ENCODE measurements at regions not wholly inside any gene's neighbourhood (a gene's known extent, or its start where the extent isn't known, plus 50 kb on each side); places are given as distances from the start of the nearest gene placed in this dataset.

DNA sequence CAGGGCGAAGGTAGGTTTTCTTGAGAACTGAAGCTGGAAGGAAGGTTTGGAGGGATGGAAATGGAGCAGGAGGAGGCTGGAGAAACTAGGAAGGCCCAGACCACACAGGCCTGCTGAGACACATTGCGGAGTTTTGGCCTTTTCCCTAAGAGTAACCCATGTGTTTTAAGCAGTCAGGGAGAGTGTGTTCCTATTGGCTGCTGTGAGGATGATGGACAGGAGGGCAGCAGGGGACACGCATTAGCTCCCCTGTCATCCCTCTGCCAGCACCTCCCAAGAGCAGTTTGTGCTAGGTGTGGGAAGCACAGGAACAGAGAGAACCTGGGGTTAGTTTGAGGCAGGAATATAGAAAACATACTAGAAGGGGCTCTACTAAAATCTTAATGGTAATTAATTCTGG, 842.1 kb downstream of the TBC1D22A start:
- H4K8ac ChIP-seq (ENCODE audit: low read depth, low read length): no peak overlapping the region
- H2BK12ac ChIP-seq (ENCODE audit: low read length): no peak overlapping the region
- H3K4me2 ChIP-seq (ENCODE audit: insufficient read depth, low read length, poor library complexity, severe bottlenecking): no peak overlapping the region
- no peak overlapping the region for H3K9ac ChIP-seq (ENCODE audit: low read depth, low read length, poor library complexity)
- no peaks in the 10 kb centered on the region for H3K27me3 ChIP-seq (ENCODE audit: control insufficient read depth in 3 of 3, insufficient read depth in 3 of 3, low read depth in 1 of 3, low read length in 3 of 3)
- no peak overlapping the region for H3K4me3 ChIP-seq (ENCODE audit: low read length in 2 of 2)
- no CpG with 5 or more reads among the region's 3 CpGs for WGBS, 2 donors (ENCODE audit: extremely low coverage in 2 of 2, insufficient read length in 2 of 2, insufficient replicate concordance in 1 of 2)
- no peak overlapping the region for H3K18ac ChIP-seq (ENCODE audit: low read length)
- H3K9me3 ChIP-seq (replicated peaks in 1 of 2; ENCODE audit: control insufficient read depth in 2 of 2, insufficient read depth in 1 of 2, low read depth in 1 of 2, low read length in 2 of 2): peaks cover 0 to 6% of the 10 kb centered on the region in 2 donors
- no peak overlapping the region for H3K27ac ChIP-seq (replicated peaks; ENCODE audit: low read length)
- H3K14ac ChIP-seq (ENCODE audit: low read length): no peak overlapping the region
- no peak for DNase-seq (ENCODE audit: low spot score)
- no peaks in the 10 kb centered on the region for H3K79me1 ChIP-seq (ENCODE audit: low read depth, low read length)
- no peaks in the 10 kb centered on the region for H3K36me3 ChIP-seq (replicated peaks in 1 of 2; ENCODE audit: control insufficient read depth in 2 of 2, insufficient read depth in 2 of 2, low read length in 2 of 2)
- H4K91ac ChIP-seq (ENCODE audit: low read depth, low read length, poor library complexity): no peak overlapping the region
- no peak overlapping the region for H3K23ac ChIP-seq (ENCODE audit: low read depth, low read length, poor library complexity)
- H2BK5ac ChIP-seq (ENCODE audit: low read length): no peak overlapping the region
- H3K4ac ChIP-seq (ENCODE audit: low read length): no peak overlapping the region
- peaks cover 0 to 1% of the 10 kb centered on the region in 2 donors for H3K4me1 ChIP-seq (ENCODE audit: control insufficient read depth in 2 of 2, insufficient read depth in 1 of 2, low read depth in 1 of 2, low read length in 2 of 2)
- no peak overlapping the region for H2AK5ac ChIP-seq (ENCODE audit: low read depth, low read length)
- H2BK15ac ChIP-seq (ENCODE audit: low read length): no peak overlapping the region
- no peak overlapping the region for H2BK120ac ChIP-seq (ENCODE audit: low read depth, low read length)
- no peak overlapping the region for H2AFZ ChIP-seq (ENCODE audit: low read length)

DNA sequence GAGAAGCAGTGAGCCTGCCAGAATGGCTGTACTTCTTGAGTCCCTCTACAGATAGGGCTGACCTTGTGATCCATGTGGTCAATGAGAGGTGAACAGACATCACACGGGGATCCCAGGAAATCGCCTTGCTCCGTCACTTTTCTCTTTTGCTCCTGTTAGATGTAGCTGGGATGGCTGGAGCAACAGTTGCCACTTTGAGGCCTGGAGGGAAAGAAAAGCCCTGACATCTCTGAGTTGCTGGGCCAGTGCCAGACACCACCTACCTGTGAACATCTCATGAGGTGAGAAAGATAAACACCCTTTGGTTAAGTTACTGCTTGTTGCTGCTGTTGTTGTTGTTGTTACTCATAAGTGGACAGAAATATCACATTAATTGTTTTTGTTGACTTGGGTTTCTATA, 840.3 kb downstream of the TBC1D22A start:
- Histone ChIP-seq H2BK5ac (ENCODE audit: low read length) (no peak overlapping the region), H3K27ac (replicated peaks; ENCODE audit: low read length) (no peak overlapping the region), H3K27me3 (ENCODE audit: control insufficient read depth in 3 of 3, insufficient read depth in 3 of 3, low read depth in 1 of 3, low read length in 3 of 3) (no peaks in the 10 kb centered on the region), H3K9ac (ENCODE audit: low read depth, low read length, poor library complexity) (no peak overlapping the region), H2BK120ac (ENCODE audit: low read depth, low read length) (no peak overlapping the region), H3K9me3 (replicated peaks in 1 of 2; ENCODE audit: control insufficient read depth in 2 of 2, insufficient read depth in 1 of 2, low read depth in 1 of 2, low read length in 2 of 2) (peaks cover 0 to 7% of the 10 kb centered on the region in 2 donors), H3K23ac (ENCODE audit: low read depth, low read length, poor library complexity) (no peak overlapping the region), H3K4me3 (ENCODE audit: low read length in 2 of 2) (no peak overlapping the region), H3K18ac (ENCODE audit: low read length) (no peak overlapping the region), H3K4ac (ENCODE audit: low read length) (no peak overlapping the region), H4K91ac (ENCODE audit: low read depth, low read length, poor library complexity) (no peak overlapping the region), H2BK15ac (ENCODE audit: low read length) (no peak overlapping the region), H2AK5ac (ENCODE audit: low read depth, low read length) (no peak overlapping the region), H3K4me2 (ENCODE audit: insufficient read depth, low read length, poor library complexity, severe bottlenecking) (no peak overlapping the region), H3K14ac (ENCODE audit: low read length) (no peak overlapping the region), H2BK12ac (ENCODE audit: low read length) (no peak overlapping the region), H3K36me3 (replicated peaks in 1 of 2; ENCODE audit: control insufficient read depth in 2 of 2, insufficient read depth in 2 of 2, low read length in 2 of 2) (no peaks in the 10 kb centered on the region), H3K79me1 (ENCODE audit: low read depth, low read length) (no peaks in the 10 kb centered on the region), H3K4me1 (ENCODE audit: control insufficient read depth in 2 of 2, insufficient read depth in 1 of 2, low read depth in 1 of 2, low read length in 2 of 2) (peaks cover 0 to 2% of the 10 kb centered on the region in 2 donors), H4K8ac (ENCODE audit: low read depth, low read length) (no peak overlapping the region), H2AFZ (ENCODE audit: low read length) (no peak overlapping the region)
- no CpG with 5 or more reads among the region's 3 CpGs for WGBS, 2 donors (ENCODE audit: extremely low coverage in 2 of 2, insufficient read length in 2 of 2, insufficient replicate concordance in 1 of 2)
- DNase-seq (ENCODE audit: low spot score): no peak

DNA sequence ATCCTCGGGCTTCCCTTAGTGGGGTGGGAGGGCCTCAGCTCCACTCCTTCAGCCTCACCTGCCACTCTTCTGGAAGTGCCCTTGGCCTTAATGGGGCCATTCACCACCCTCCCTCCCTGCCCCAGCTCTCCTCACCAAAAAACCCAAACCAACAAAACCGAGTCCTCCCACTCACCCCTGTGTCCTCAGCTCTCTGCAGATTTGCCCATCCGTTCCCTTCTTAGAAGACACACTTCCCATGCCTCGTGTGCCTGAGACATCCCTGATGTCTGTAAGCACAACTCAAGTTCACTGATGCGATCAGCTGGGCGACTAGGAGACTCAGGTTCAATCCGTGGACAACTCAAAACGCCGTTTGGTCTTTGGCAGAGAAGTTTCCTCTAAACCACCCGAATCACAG, 839.2 kb downstream of the TBC1D22A start:
- no peak overlapping the region for H2BK120ac ChIP-seq (ENCODE audit: low read depth, low read length)
- no peaks in the 10 kb centered on the region for H3K36me3 ChIP-seq (replicated peaks in 1 of 2; ENCODE audit: control insufficient read depth in 2 of 2, insufficient read depth in 2 of 2, low read length in 2 of 2)
- no peak overlapping the region for H3K9ac ChIP-seq (ENCODE audit: low read depth, low read length, poor library complexity)
- H2BK15ac ChIP-seq (ENCODE audit: low read length): no peak overlapping the region
- no peak overlapping the region for H3K4me3 ChIP-seq (ENCODE audit: low read length in 2 of 2)
- no peak overlapping the region for H3K14ac ChIP-seq (ENCODE audit: low read length)
- no peak overlapping the region for H2AFZ ChIP-seq (ENCODE audit: low read length)
- no CpG with 5 or more reads among the region's 10 CpGs for WGBS, 2 donors (ENCODE audit: extremely low coverage in 2 of 2, insufficient read length in 2 of 2, insufficient replicate concordance in 1 of 2)
- no peak overlapping the region for H3K27ac ChIP-seq (replicated peaks; ENCODE audit: low read length)
- no peak overlapping the region for H3K23ac ChIP-seq (ENCODE audit: low read depth, low read length, poor library complexity)
- H4K91ac ChIP-seq (ENCODE audit: low read depth, low read length, poor library complexity): no peak overlapping the region
- no peak overlapping the region for H3K18ac ChIP-seq (ENCODE audit: low read length)
- peaks cover 0 to 10% of the 10 kb centered on the region in 2 donors for H3K9me3 ChIP-seq (replicated peaks in 1 of 2; ENCODE audit: control insufficient read depth in 2 of 2, insufficient read depth in 1 of 2, low read depth in 1 of 2, low read length in 2 of 2)
- no peak overlapping the region for H2BK5ac ChIP-seq (ENCODE audit: low read length)
- H3K4ac ChIP-seq (ENCODE audit: low read length): no peak overlapping the region
- H2BK12ac ChIP-seq (ENCODE audit: low read length): no peak overlapping the region
- no peak overlapping the region for H3K4me2 ChIP-seq (ENCODE audit: insufficient read depth, low read length, poor library complexity, severe bottlenecking)
- H3K27me3 ChIP-seq (ENCODE audit: control insufficient read depth in 3 of 3, insufficient read depth in 3 of 3, low read depth in 1 of 3, low read length in 3 of 3): no peaks in the 10 kb centered on the region
- H2AK5ac ChIP-seq (ENCODE audit: low read depth, low read length): no peak overlapping the region
- no peaks in the 10 kb centered on the region for H3K79me1 ChIP-seq (ENCODE audit: low read depth, low read length)
- peaks cover 0 to 2% of the 10 kb centered on the region in 2 donors for H3K4me1 ChIP-seq (ENCODE audit: control insufficient read depth in 2 of 2, insufficient read depth in 1 of 2, low read depth in 1 of 2, low read length in 2 of 2)
- DNase-seq (ENCODE audit: low spot score): no peak
- H4K8ac ChIP-seq (ENCODE audit: low read depth, low read length): no peak overlapping the region

DNA sequence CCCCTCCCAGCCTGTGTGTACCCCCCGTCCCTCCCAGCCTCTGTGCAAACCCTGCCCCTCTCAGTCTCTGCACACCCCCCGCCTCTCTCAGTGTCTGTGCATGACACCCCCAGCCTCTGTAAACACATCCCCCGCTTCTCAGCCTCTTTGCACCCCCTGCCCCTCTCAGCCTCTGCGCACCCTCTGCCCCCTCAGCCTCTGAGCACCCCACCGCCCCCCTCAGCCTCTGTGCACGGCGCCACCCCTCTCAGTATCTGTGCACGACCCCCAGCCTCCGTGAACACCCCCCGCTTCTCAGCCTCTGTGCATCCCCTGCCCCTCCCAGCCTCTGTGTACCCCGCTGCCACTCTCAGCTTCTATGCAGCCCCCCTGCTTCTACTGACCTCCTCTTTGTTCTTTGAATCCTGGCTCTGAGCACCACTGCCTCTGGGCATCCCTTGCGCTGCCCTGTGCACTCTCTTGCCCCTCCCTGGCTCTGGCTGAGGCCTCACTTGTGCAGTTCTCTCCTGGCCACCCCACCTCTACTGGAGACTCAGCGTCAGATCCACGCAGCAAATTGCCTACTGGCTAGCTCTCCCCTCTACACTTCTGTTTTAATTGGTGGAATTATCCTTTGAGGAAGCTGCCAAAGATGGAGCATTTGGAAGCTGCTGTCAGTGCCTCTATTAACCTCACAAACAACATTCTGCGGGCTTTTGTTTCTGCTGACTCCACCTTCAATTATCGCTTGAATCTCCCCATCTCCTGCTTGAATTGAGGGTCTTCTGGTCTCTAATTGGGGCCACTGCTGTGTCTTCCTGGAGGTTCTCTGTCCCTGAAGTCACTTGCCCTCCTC, 838.6 kb downstream of the TBC1D22A start:
- Histone ChIP-seq H3K4me1 (ENCODE audit: control insufficient read depth in 2 of 2, insufficient read depth in 1 of 2, low read depth in 1 of 2, low read length in 2 of 2) (peaks cover 0 to 2% of the 10 kb centered on the region in 2 donors), H2AK5ac (ENCODE audit: low read depth, low read length) (no peak overlapping the region), H4K8ac (ENCODE audit: low read depth, low read length) (no peak overlapping the region), H3K9ac (ENCODE audit: low read depth, low read length, poor library complexity) (no peak overlapping the region), H3K4ac (ENCODE audit: low read length) (no peak overlapping the region), H3K79me1 (ENCODE audit: low read depth, low read length) (no peaks in the 10 kb centered on the region), H2AFZ (ENCODE audit: low read length) (no peak overlapping the region), H2BK5ac (ENCODE audit: low read length) (no peak overlapping the region), H2BK120ac (ENCODE audit: low read depth, low read length) (no peak overlapping the region), H3K36me3 (replicated peaks in 1 of 2; ENCODE audit: control insufficient read depth in 2 of 2, insufficient read depth in 2 of 2, low read length in 2 of 2) (no peaks in the 10 kb centered on the region), H3K4me3 (ENCODE audit: low read length in 2 of 2) (no peak overlapping the region), H3K23ac (ENCODE audit: low read depth, low read length, poor library complexity) (no peak overlapping the region), H3K9me3 (replicated peaks in 1 of 2; ENCODE audit: control insufficient read depth in 2 of 2, insufficient read depth in 1 of 2, low read depth in 1 of 2, low read length in 2 of 2) (peaks cover 0 to 15% of the 10 kb centered on the region in 2 donors), H2BK12ac (ENCODE audit: low read length) (no peak overlapping the region), H3K4me2 (ENCODE audit: insufficient read depth, low read length, poor library complexity, severe bottlenecking) (no peak overlapping the region), H4K91ac (ENCODE audit: low read depth, low read length, poor library complexity) (no peak overlapping the region), H2BK15ac (ENCODE audit: low read length) (no peak overlapping the region), H3K27me3 (ENCODE audit: control insufficient read depth in 3 of 3, insufficient read depth in 3 of 3, low read depth in 1 of 3, low read length in 3 of 3) (no peaks in the 10 kb centered on the region), H3K18ac (ENCODE audit: low read length) (no peak overlapping the region), H3K27ac (replicated peaks; ENCODE audit: low read length) (no peak overlapping the region), H3K14ac (ENCODE audit: low read length) (no peak overlapping the region)
- WGBS, 2 donors (ENCODE audit: extremely low coverage in 2 of 2, insufficient read length in 2 of 2, insufficient replicate concordance in 1 of 2): no CpG with 5 or more reads among the region's 16 CpGs
- no peak for DNase-seq (ENCODE audit: low spot score)
